Panc1 (cell line): ENCODE measurements at regions not wholly inside any gene's neighbourhood (a gene's known extent, or its start where the extent isn't known, plus 50 kb on each side); places are given as distances from the start of the nearest gene placed in this dataset.

Source experiments
- ATAC-seq: fragments of 200-7000 bp; cut with Tn5 transposase; 2 replicates; pipeline ENCODE4 v1.9.1; 2020; ENCODE audit warnings: mild to moderate bottlenecking, moderate library complexity
- BruUV-seq: library from RNA; stranded (reverse); fragments of 400-500 nt; replicated peaks from 2 replicates; lab custom pipeline; 2021; lab: Mats Ljungman, UMichigan
- CTCF ChIA-PET: fragments of 300-600 bp; sonication (Branson Sonifier 250); formaldehyde crosslinking; loops from one replicate; lab custom pipeline; 2022; ENCODE audit warnings: antibody characterized with exemption; lab: Charles Lee
- POLR2A ChIA-PET: fragments of 300-600 bp; sonication (Branson Sonifier 250); formaldehyde crosslinking; loops from one replicate; lab custom pipeline; 2022; ENCODE audit warnings: antibody characterized with exemption; lab: Charles Lee
- DNase-seq: peaks from one replicate; pipeline ENCODE4 v3.0.0-alpha.2; 2010; ENCODE audit warnings: low read depth, low spot score
- H3K27ac ChIP-seq: 2 replicates; pipeline ENCODE4 v1.5.1; 2011; ENCODE audit warnings: mild to moderate bottlenecking, low read length, inconsistent platforms
- H3K27me3 ChIP-seq: fragments of 200-500 bp; sonication (Bioruptor generic); 2 replicates; pipeline ENCODE4 v1.6.0; 2014; ENCODE audit warnings: low read length, inconsistent platforms; ENCODE audit not compliant: control insufficient read depth, insufficient read depth
- H3K36me3 ChIP-seq: fragments of 200-500 bp; sonication (Bioruptor generic); 2 replicates; pipeline ENCODE4 v1.5.1; 2014; ENCODE audit warnings: inconsistent platforms, mild to moderate bottlenecking, low read length, moderate library complexity; ENCODE audit not compliant: control insufficient read depth, insufficient read depth
- H3K4me1 ChIP-seq: 2 replicates; pipeline ENCODE4 v1.5.1; 2011; ENCODE audit warnings: inconsistent platforms, mild to moderate bottlenecking, low read length, moderate library complexity; ENCODE audit not compliant: control insufficient read depth, insufficient read depth
- H3K4me3 ChIP-seq, 2 experiments: 2 replicates each; pipeline ENCODE4 v1.5.1; 2011 to 2012; ENCODE audit warnings: low read depth in 2 of 2, low read length in 2 of 2, mild to moderate bottlenecking in 2 of 2, inconsistent platforms in 1 of 2, moderate library complexity in 1 of 2
- H3K9me3 ChIP-seq: fragments of 200-500 bp; sonication (Bioruptor generic); 2 replicates; pipeline ENCODE4 v1.5.1; 2014; ENCODE audit warnings: low read depth, mild to moderate bottlenecking, inconsistent platforms, low read length, moderate library complexity; ENCODE audit not compliant: control insufficient read depth, insufficient read depth
- POLR2AphosphoS5 ChIP-seq: IDR thresholded peaks from 2 replicates; pipeline ENCODE4 v1.6.1; 2012; ENCODE audit warnings: mild to moderate bottlenecking, low read depth, low read length, moderate library complexity
- SIN3A ChIP-seq: IDR thresholded peaks from 2 replicates; pipeline ENCODE4 v1.6.1; 2012; ENCODE audit warnings: low read depth, mild to moderate bottlenecking, low read length, moderate library complexity, borderline replicate concordance; ENCODE audit not compliant: insufficient read depth
- TCF7L2 ChIP-seq: IDR thresholded peaks from 2 replicates; pipeline ENCODE4 v1.6.1; 2011; ENCODE audit warnings: mild to moderate bottlenecking, low read depth, low read length, inconsistent platforms
- in situ Hi-C: cut with HindIII; loops from 2 replicates; pipeline ENCODE4 v1.10.0; 2016; ENCODE audit warnings: low sequenced_read_pairs, low pct_unique_long_range_greater_than_20kb
- intact Hi-C: fragments of 100-400 bp; cut with micrococcal nuclease; formaldehyde crosslinking; loops from one replicate; pipeline ENCODE4 v1.10.0; 2022; ENCODE audit not compliant: unreplicated experiment
- TF ChIP-seq, protein P1 (sequence below): fragments of 450-650 bp; IDR thresholded peaks from 2 replicates; pipeline ENCODE4 v1.5.1; 2017; ENCODE audit warnings: mild to moderate bottlenecking
- TF ChIP-seq, protein P2 (sequence below), 2 experiments: IDR thresholded peaks; 2 replicates each; pipeline ENCODE4 v1.6.1; 2011 to 2012; ENCODE audit warnings: low read depth in 2 of 2, control low read depth in 1 of 2, low read length in 1 of 2, mild to moderate bottlenecking in 1 of 2, moderate library complexity in 1 of 2; ENCODE audit not compliant: insufficient read depth in 1 of 2

DNA sequence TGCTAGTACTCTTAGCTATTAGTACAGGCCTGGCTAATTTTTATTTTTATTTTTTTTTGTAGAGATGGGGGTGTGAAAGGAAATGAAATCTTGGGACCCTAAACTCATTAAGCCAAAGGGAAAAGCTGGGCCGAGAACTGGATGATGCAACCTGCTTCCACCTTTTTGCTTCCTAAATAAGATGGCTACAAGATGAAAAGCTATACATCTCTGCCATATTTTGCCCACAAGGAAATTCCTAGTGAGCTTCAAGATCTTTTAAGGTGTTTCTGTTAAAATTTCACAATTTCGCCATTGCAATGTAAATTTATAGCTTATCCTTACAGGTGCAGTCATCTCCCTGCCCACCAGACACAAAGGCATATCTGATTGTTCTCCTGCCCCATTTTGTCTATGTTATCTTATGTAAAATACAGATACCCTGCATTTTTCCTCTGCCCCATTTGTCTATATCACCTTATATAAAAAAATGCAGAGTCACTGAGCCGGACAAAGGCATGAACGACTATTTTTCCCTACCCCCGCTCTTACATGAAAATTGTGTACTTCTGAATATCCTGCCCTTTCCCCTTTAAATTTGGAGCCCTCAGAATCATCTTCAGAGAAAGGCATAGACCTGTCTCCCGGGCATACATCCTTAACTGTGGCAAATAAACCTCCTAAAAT is 112.0 kb upstream of the SLC38A2 start:
- intact Hi-C loops = no loop called here
- BruUV-seq = no TSS peak
- POLR2A ChIA-PET = interaction anchor here (1.1 kb wide), 1 partner anchor 10 kb away, joined by 3 read pairs; no protein-coding TSS in a partner anchor

DNA sequence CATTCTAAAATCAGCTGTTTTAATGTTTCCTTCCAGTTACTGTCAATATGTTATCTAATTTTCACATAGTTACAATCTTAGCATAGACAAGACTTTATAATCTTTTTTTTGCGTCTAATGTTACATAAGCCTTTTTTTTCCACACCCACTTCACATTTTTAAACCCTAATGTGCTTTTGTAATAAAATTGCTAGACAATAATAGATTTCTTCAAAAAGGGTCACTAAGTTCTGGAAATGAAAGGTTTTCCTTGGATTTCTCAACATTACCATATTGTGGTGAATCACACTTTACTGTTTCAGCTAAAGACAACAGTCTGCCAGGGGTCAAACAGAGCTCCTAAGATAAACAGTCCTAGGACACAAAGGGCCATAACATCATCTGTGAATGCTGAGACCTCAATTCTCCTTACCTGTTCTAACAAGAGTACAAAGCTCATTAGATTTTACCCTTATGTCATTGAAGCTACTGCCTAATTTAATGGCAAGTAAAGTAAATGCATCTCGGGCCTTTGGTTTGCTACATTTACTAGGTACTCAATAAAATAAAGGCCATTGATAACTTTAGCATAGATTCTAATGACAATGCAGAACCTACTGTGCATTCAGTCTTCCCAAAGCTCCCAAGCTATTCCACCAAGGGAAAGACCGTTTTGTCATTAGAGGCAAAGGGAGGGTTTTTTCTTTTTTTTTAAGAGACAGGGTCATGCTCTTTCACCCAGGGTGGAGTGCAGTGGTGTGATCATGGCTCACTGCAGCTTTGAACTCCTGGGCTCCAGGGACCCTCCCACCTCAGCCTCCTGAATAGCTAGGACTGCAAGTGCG is 111.2 kb upstream of the SLC38A2 start:
- POLR2A ChIA-PET = interaction anchor here (1.1 kb wide), 1 partner anchor 9 kb away, joined by 3 read pairs; no protein-coding TSS in a partner anchor
- CTCF ChIA-PET = no interaction called here
- peak overlapping the region; percentile 70 for H3K27ac ChIP-seq

More for the DNA sequence above, 112.0 kb upstream of the SLC38A2 start:
- CTCF ChIA-PET = no interaction called here
- in situ Hi-C loops = no loop called here
- Histone ChIP-seq H3K27ac (peak overlapping the region; percentile 70; the same call in 1 of the 2 replicates), H3K4me3 (no peak overlapping the region), H3K9me3 (peaks cover 3% of the 10 kb centered on the region; the same call in 1 of the 2 replicates), H3K36me3 (no peaks in the 10 kb centered on the region), H3K27me3 (no peaks in the 10 kb centered on the region), H3K4me1 (no peaks in the 10 kb centered on the region)
- DNase-seq (no peak), ATAC-seq (no peak)
- TF ChIP-seq SIN3A = no peak
- no peak for TF ChIP-seq POLR2AphosphoS5
- TF ChIP-seq, protein P1, sequence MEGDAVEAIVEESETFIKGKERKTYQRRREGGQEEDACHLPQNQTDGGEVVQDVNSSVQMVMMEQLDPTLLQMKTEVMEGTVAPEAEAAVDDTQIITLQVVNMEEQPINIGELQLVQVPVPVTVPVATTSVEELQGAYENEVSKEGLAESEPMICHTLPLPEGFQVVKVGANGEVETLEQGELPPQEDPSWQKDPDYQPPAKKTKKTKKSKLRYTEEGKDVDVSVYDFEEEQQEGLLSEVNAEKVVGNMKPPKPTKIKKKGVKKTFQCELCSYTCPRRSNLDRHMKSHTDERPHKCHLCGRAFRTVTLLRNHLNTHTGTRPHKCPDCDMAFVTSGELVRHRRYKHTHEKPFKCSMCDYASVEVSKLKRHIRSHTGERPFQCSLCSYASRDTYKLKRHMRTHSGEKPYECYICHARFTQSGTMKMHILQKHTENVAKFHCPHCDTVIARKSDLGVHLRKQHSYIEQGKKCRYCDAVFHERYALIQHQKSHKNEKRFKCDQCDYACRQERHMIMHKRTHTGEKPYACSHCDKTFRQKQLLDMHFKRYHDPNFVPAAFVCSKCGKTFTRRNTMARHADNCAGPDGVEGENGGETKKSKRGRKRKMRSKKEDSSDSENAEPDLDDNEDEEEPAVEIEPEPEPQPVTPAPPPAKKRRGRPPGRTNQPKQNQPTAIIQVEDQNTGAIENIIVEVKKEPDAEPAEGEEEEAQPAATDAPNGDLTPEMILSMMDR = no peak
- TF ChIP-seq, protein P2, sequence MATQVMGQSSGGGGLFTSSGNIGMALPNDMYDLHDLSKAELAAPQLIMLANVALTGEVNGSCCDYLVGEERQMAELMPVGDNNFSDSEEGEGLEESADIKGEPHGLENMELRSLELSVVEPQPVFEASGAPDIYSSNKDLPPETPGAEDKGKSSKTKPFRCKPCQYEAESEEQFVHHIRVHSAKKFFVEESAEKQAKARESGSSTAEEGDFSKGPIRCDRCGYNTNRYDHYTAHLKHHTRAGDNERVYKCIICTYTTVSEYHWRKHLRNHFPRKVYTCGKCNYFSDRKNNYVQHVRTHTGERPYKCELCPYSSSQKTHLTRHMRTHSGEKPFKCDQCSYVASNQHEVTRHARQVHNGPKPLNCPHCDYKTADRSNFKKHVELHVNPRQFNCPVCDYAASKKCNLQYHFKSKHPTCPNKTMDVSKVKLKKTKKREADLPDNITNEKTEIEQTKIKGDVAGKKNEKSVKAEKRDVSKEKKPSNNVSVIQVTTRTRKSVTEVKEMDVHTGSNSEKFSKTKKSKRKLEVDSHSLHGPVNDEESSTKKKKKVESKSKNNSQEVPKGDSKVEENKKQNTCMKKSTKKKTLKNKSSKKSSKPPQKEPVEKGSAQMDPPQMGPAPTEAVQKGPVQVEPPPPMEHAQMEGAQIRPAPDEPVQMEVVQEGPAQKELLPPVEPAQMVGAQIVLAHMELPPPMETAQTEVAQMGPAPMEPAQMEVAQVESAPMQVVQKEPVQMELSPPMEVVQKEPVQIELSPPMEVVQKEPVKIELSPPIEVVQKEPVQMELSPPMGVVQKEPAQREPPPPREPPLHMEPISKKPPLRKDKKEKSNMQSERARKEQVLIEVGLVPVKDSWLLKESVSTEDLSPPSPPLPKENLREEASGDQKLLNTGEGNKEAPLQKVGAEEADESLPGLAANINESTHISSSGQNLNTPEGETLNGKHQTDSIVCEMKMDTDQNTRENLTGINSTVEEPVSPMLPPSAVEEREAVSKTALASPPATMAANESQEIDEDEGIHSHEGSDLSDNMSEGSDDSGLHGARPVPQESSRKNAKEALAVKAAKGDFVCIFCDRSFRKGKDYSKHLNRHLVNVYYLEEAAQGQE (IDR thresholded peaks at IDR 0.05; ENCODE audit: insufficient read depth in 1 of 2, low read depth in 2 of 2, low read length in 1 of 2) = no peak
- no peak for TF ChIP-seq TCF7L2

More for the DNA sequence above, 111.2 kb upstream of the SLC38A2 start:
- ATAC-seq (no peak), DNase-seq (no peak)
- BruUV-seq = no TSS peak
- no peaks in the 10 kb centered on the region for H3K36me3 ChIP-seq
- H3K9me3 ChIP-seq = peaks cover 3% of the 10 kb centered on the region; the same call in 1 of the 2 replicates
- intact Hi-C loops = no loop called here
- no peak for TF ChIP-seq TCF7L2
- TF ChIP-seq, protein P1 = no peak
- TF ChIP-seq, protein P2 (IDR thresholded peaks at IDR 0.05; ENCODE audit: insufficient read depth in 1 of 2, low read depth in 2 of 2, low read length in 1 of 2) = no peak
- no peaks in the 10 kb centered on the region for H3K4me1 ChIP-seq
- H3K27me3 ChIP-seq = no peaks in the 10 kb centered on the region
- in situ Hi-C loops = no loop called here
- no peak overlapping the region for H3K4me3 ChIP-seq
